GM19468 (cell line): ENCODE measurements at regions not wholly inside any gene's neighbourhood (a gene's known extent, or its start where the extent isn't known, plus 50 kb on each side); places are given as distances from the start of the nearest gene placed in this dataset.

ENCODE experiments used
- ATAC-seq: cut with Tn5 transposase; IDR thresholded peaks from one replicate; pipeline ENCODE4 v1.9.1; 2021; ENCODE audit warnings: mild to moderate bottlenecking, moderate library complexity, moderate number of reproducible peaks; ENCODE audit not compliant: unreplicated experiment; ENCODE audit errors: extremely low read depth

- no peak for ATAC-seq
Measured at GRCh38 chr5:88545338-88545737, 276.7 kb upstream of the TMEM161B start.

GRCh38 chr5:88544671-88545070 lies 276.0 kb upstream of the TMEM161B start:
- ATAC-seq: no peak

GRCh38 chr5:88544136-88544645 lies 275.5 kb upstream of the TMEM161B start:
- no peak for ATAC-seq

- ATAC-seq: no peak
Measured at GRCh38 chr5:88542786-88543185, 274.1 kb upstream of the TMEM161B start.

- no peak for ATAC-seq
Measured at GRCh38 chr5:88540471-88541115, 271.9 kb upstream of the TMEM161B start.

GRCh38 chr5:88539693-88540365 lies 271.2 kb upstream of the TMEM161B start:
- ATAC-seq: no peak

- ATAC-seq: no peak
Measured at GRCh38 chr5:88539026-88539425, 270.4 kb upstream of the TMEM161B start.

GRCh38 chr5:88536146-88536545 lies 267.5 kb upstream of the TMEM161B start:
- no peak for ATAC-seq

GRCh38 chr5:88524941-88525340 lies 256.3 kb upstream of the TMEM161B start:
- no peak for ATAC-seq

GRCh38 chr5:88519066-88519465 lies 250.4 kb upstream of the TMEM161B start:
- no peak for ATAC-seq

- ATAC-seq: peak; percentile 52
Measured at GRCh38 chr5:88518131-88519016, 249.7 kb upstream of the TMEM161B start.

GRCh38 chr5:88515881-88516819 lies 247.5 kb upstream of the TMEM161B start:
- no peak for ATAC-seq

GRCh38 chr5:88515068-88515467 lies 246.4 kb upstream of the TMEM161B start:
- no peak for ATAC-seq

- ATAC-seq: no peak
Measured at GRCh38 chr5:88509403-88509802, 240.8 kb upstream of the TMEM161B start.

GRCh38 chr5:88507261-88507660 lies 238.6 kb upstream of the TMEM161B start:
- ATAC-seq: no peak

GRCh38 chr5:88503406-88503805 lies 234.8 kb upstream of the TMEM161B start:
- no peak for ATAC-seq

- ATAC-seq: no peak
Measured at GRCh38 chr5:88503041-88503345, 234.3 kb upstream of the TMEM161B start.

GRCh38 chr5:88502179-88503040 lies 233.8 kb upstream of the TMEM161B start:
- peak; percentile 70 for ATAC-seq

- no peak for ATAC-seq
Measured at GRCh38 chr5:88495810-88496209, 227.2 kb upstream of the TMEM161B start.
